H1 (cell line): ENCODE measurements at regions not wholly inside any gene's neighbourhood (a gene's known extent, or its start where the extent isn't known, plus 50 kb on each side); places are given as distances from the start of the nearest gene placed in this dataset.

Experiments
- BRCA1 ChIP-seq: IDR thresholded peaks from 2 replicates; pipeline ENCODE4 v1.6.1; 2012; ENCODE audit warnings: low read depth, low read length, improper control_type of control experiment
- GTF2F1 ChIP-seq: IDR thresholded peaks from 2 replicates; pipeline ENCODE4 v1.6.1; 2012; ENCODE audit warnings: low read depth, low read length, improper control_type of control experiment, borderline replicate concordance
- TF ChIP-seq, protein P1 (sequence below): IDR thresholded peaks from 2 replicates; pipeline ENCODE4 v1.6.1; 2012; ENCODE audit warnings: inconsistent platforms

- no peak for TF ChIP-seq GTF2F1
- TF ChIP-seq, protein P1, sequence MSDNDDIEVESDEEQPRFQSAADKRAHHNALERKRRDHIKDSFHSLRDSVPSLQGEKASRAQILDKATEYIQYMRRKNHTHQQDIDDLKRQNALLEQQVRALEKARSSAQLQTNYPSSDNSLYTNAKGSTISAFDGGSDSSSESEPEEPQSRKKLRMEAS = 0 out of 2 replicates have a peak, but pooled peaks have one; percentile 27
- no peak for TF ChIP-seq BRCA1
- TF ChIP-seq, all 59 proteins: peak for 4
Measured at GRCh38 chr10:78408671-78409472, 375.2 kb downstream of the RPS24 start (continued).
